DMS153 treated with DMSO at 0.1 percent for 48 hours (cell line): ENCODE measurements at regions not wholly inside any gene's neighbourhood (a gene's known extent, or its start where the extent isn't known, plus 50 kb on each side); places are given as distances from the start of the nearest gene placed in this dataset.
"Not testable (repeated sequence)": the region's sequence is repeated elsewhere in the genome, so short reads cannot be mapped to it uniquely, and the experiment has no call there.

Experiments
- DNase-seq: peaks from one replicate; lab custom pipeline; 2025; ENCODE audit not compliant: unreplicated experiment; lab: John Stamatoyannopoulos, UW

DNA sequence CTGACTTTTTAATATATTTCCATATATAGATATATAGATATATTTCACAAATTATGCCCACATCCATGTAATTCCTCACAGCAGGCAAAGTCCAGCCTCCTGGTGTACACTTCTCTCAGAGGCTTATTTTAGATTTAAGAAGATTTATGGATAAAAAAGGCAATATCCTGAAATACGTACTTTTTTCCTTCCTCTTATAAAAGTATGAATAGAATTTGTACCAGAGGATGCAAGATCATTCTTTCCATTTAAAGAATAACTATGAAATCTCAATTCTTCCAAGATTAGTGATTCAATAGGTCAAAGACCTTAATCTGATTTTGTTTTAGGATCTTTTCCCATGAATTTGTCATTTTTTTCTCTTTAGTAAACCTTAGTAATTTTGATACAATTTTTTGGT is 597.9 kb upstream of the TBL1XR1 start:
- no peak for DNase-seq

DNA sequence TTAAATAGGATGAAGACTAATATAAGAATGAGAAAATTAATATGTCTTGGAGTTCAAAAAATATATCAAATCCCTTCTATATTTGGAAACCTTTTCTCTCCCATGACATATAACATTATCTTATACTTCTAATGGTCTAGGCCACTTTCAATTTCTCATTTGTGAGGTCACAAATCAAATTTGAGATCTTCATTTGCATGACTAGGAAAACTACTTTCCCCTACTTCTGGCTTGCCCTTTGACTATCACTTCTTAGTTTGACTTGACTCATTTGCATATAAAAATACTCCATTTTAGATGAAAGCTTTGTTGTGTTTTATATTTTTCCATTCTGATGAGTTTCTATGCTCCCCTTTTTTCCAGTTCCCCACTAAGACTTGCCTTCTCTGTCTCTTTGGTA is 598.6 kb upstream of the TBL1XR1 start:
- DNase-seq: no peak

DNA sequence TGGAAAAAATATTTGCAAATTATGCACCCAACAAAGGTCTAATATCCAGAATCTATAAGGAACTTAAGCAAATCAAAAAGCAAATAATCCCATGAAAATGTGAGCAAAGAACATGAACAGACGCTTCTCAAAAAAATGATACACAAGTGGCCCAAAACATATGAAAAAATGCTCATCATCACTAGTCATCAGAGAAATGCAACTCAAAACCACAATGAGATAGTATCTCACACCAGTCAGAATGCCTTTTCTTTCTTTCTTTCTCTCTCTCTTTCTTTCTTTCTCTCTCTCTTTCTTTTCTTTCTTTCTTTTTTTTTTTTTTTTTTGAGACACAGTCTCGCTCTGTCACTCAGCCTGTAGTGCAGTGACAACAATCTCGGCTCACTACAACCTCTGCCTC is 602.9 kb upstream of the TBL1XR1 start:
- not testable (repeated sequence) for DNase-seq

DNA sequence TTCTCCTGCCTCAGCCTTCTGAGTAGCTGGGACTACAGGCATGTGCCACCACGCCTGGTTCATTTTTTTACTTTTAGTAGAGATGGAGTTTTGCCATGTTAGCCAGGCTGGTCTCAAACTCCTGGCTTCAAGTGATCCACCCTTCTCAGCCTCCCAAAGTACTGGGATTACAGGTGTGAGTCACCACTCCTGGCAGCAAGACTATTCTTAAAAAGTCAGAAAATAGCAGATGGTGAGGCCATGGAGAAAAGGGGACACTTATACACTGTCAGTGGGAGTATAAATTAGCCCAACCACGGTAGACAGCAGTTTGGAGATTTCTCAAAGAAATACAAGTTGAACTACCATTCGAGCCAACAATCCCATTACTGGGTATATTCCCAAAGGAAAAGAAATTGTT is 603.3 kb upstream of the TBL1XR1 start:
- DNase-seq: no peak

DNA sequence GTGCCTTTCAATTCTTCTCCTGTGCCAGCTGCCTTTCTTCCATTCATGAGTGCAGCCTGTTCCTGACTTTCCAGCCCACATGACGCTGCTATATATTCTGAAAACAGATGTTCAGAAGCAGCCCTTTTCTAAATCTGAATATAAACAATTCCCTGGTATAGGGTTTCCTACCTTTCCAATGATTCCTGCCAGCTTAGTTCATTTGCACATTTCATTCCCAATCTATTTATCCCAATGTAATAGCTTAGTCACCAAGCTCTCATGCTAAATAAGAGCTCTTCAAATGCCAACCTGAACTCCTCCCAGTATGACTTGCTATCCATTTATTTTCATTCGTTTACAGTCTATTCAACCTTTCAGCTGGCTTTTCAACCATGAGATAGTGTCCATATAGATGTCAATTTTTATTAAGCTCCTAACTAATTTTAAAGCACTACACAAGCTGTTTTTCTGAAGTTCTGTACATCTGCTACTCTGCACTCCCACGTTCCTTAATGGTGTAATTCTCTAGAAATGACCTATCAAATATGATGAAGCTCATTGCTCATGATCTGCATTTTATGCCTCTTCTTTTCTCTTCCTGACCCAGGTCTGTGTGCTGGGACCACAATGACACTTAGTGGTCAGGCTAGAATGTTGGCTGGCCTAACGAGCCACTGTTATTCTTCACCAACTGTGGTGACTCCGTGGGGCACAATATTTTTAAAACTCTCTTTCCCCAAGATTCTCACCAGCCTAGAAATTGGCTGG is 605.0 kb upstream of the TBL1XR1 start:
- peak; percentile 68 for DNase-seq

DNA sequence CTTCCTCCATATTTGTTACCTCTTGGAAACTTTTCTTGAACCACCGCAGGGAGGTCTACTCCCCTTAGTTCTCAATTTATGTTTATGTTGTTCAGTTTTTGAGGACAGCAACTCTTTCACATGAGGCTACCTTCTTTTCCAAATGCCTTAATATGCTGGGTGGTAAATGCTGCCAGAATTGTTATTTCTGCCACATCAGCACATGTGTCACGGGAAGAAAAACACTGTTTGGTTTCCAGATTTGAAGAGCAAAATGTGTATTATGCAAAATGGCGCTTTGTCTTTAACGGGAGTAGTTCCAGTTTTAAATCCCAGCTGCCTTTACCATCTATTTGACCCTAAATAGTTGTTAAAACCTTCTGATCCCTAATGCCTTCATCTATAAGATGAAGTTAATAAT is 606.2 kb upstream of the TBL1XR1 start:
- no peak for DNase-seq

DNA sequence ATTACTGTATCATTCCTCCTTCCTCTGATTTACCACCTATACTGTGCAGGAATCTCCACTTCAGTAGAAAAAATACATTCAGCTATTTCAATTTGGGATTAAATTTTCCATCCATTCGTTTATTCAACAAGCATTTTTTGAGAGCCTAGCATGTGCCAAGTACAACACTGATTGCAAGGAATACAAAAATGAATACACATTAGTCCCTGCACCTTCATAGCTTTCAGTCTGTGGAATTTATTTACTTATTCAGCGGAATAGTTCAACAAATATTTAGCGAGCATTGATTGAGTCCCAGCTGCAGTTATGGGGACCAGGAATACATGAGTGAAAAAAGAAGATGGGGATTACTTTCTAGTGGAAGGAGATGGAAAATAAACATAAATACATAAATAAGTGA is 606.8 kb upstream of the TBL1XR1 start:
- DNase-seq: no peak

DNA sequence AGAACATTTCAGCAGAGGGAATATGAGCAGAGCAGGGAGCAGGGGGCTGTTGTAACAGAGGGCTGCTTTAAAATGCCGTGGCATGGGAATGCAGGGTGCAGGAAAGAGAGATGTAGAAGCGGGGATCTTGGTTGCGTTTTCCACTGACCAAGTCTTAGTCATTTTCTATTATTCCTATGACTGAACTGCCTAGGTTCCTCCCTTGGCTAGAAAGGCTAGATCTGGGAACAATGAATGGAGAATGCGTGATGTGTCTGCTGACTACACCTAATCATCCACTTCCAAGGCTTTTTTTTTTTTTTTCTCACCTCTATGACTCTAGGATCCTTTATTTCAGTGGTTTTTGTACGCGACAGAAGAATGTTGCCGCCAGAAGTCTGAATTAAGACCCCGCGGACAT is 607.4 kb upstream of the TBL1XR1 start:
- no peak for DNase-seq

DNA sequence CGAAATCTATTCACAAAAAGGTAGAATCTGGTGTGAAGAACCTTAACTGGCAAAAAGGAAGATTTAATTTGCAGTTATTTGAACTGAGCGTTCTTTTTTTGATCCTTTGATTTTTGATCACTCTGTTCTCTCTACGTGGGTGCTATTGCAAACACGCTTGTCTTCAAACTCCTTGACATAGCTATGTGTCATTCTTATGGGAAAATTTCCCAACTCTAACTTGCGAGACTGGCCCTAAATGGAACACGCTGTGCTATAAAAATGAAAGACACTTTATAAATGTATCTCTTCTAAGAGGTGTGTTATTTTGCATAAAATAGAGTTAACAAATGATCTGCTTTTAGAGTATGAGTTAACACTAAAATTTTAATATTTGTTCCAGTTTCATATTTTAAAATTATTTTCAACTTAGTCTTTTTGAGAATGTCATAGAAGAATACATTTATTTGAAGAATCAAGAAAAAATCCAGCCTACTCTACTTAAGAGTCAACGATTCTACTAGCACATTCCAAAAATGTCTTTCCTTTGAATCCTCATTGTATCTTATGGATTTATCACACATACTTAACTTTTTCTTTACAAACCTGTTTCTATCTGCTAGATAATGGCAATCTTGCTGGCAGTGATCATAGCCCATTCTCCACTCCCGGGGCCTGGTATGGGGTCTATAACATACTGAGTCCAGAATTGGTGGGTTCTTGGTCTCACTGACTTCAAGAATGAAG is 610.0 kb upstream of the TBL1XR1 start:
- DNase-seq: no peak

DNA sequence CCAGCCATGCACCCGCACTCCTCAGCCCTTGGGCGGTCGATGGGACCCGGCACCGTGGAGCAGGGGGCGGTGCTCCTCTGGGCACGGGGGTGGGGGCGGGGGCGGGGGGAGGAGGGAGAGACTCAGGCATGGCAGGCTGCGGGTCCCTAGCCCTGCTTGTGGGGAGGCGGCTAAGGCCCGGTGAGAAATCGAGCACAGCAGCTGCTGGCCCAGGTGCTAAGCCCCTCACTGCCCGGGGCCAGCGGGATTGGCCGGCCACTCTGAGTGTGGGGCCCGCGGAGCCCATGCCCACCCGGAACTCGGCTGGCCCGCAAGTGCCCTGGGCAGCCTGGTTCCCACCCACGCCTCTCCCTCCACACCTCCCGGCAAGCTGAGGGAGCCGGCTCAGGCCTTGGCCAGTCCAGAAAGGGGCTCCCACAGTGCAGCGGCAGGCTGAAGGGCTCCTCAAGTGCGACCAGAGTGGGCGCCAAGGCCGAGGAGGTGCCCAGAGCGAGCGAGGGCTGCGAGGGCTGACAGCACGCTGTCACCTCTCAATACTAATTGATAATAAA is 611.7 kb upstream of the TBL1XR1 start:
- not testable (repeated sequence) for DNase-seq

DNA sequence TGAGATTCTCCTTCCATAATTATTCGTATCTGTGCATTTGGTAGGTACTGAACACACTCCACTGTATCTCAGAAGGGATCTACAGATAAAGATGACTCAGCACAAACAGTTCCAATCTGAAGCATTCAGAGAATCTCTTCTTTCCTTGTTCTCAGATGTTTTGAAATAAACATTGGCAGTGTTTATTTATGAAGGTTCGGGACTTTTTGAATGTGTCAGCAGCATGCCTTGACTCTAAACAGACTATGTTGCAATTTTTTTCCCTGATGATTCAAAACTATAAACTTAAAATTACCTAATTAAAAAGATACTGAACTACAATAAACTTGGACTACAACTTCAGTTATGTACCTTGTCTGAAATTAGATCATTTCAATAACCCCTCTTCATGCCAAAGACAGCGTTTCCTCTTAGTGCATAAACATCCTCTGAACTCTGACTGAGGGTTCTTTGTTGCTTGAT is 612.9 kb upstream of the TBL1XR1 start:
- no peak for DNase-seq

DNA sequence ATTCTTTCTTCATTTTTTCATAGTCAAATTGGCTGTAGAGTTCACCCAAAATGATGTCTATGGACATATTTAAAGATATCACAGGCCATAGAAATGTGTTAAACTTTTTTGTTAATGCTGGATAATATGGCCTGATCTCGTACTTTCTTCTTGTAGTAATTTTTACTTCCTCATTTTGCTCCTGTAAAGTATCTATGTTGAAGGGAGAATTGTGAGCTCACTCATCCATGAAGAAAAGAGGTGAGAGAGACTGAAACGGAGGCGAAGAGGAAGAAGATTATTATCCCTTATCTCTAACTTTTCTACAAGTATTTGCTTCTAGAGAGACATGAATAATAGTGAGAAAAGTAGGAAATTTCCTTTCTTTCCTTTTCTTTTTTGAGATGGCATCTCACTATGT is 613.8 kb upstream of the TBL1XR1 start:
- DNase-seq: no peak

DNA sequence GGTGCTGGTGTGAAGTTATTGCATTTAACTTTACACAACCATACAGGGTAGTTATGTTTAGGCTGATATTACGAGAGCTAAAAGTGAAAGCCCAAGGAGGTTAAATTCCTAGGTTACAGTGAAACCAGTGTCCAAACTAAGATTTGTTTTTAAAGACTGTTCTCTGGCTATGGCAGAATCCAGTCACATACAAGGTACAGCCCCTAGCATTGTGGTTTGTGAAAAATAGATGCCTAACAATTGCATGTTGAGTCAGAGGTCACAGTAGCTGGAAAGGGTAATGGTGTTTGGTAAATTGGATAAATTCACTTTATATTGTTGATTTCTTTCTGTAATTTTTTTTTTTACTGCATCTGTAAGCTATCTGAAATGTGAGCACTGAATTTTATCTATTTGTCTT is 614.6 kb upstream of the TBL1XR1 start:
- no peak for DNase-seq

DNA sequence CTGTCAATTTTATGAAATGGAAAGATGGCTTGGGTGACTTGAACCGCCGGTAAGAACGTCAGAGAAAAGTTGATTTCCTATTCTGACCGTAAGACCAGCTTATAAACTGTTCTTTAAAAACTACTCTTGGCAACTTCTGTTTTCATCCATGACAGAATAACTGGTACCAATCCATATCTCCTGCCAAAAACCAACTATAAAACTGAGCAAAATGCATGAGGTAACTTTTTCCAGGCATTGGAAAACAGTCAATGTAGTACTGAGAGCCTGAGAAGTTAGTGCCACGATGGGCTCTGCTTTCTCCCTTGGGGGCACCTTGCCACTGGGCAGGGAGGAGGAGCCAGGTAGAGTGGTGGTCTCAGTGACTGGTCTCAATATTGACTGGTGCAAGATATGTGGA is 615.2 kb upstream of the TBL1XR1 start:
- no peak for DNase-seq

DNA sequence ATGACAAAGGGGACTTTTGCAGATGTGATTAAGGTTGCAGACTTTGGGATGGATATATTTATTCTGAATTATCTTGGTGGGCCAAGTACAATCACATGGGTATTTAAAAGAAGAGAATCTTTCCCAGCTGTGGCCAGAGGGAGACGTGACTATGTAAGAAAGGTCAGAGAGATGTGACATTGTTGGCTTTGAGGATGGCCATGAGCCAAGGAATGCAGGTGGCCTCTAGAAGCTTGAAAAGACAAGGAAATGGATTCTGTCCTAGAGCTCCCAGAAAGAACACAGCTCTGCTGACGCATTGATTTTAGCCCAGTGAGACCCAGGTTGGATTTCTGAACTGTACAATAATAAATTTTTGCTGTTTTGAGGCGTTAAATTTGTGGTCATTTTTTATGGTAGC is 616.0 kb upstream of the TBL1XR1 start:
- no peak for DNase-seq

DNA sequence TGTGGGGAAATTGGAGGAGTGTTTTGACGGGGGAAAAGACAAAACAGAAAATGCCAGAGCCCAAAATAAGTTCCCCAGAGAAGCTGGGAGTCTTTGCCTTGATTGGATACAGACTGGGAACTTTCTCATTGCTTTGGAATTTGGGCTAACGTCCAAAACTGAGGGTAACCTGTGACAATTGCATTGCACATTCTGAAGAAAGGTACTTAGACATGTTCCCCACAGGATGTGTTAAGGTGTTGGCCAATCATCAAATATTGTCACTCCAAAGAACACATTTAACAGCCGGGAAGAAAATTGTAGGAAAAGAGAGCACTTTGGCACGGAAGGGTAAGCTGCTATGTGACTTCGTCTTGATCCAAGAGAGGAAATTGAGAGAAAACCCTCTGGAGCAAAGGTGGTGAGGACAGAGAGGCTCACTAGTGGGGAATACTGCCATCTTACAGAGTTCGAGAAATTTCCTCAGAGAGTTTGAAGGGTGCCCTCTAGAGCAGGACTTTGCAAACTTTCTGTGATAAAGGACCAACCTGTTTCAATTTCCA is 619.5 kb upstream of the TBL1XR1 start:
- DNase-seq: no peak

DNA sequence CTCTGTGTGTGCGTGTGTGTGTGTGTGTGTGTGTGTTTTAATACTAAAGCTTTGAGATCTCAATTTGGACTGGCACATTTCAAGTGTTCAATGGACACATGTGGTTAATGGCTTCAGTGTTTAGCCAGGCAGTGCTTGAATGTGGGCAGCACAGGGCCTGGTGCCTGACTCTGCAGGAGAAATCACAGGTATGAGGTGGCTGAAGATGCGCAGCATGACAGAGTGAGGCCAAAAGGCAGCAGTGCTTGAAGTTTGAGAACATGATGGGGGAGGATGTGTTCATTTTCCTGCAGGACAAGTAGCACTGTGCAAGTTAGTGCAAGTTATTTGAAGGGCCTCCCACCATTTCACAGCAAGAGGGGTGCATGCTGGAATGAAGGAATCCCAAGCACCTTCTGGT is 620.5 kb upstream of the TBL1XR1 start:
- no peak for DNase-seq

DNA sequence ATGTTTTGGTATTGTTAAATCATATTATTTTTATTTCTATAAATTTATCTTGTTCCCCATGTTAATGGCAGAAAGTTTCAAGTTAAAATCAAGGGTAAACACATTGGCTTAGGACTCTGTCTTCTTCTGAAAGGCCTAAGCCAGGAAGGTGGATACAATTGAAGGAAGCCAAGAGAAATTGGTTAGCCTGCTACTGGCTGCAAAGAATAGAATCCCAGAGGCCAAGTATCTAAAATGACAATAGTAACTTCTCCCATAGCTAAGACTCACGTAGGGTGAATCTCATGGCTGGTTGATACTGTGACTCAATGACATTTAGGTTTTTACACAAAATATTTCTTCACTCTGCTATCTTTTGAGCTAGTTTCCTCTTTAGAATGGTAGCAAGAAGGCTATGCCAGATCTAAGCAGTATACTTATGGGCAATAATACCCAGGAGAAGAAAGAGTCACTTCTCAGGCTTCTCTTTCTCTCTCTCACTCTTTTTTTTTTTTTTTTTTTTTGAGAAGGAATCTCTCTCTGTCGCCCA is 621.5 kb upstream of the TBL1XR1 start:
- DNase-seq: no peak

DNA sequence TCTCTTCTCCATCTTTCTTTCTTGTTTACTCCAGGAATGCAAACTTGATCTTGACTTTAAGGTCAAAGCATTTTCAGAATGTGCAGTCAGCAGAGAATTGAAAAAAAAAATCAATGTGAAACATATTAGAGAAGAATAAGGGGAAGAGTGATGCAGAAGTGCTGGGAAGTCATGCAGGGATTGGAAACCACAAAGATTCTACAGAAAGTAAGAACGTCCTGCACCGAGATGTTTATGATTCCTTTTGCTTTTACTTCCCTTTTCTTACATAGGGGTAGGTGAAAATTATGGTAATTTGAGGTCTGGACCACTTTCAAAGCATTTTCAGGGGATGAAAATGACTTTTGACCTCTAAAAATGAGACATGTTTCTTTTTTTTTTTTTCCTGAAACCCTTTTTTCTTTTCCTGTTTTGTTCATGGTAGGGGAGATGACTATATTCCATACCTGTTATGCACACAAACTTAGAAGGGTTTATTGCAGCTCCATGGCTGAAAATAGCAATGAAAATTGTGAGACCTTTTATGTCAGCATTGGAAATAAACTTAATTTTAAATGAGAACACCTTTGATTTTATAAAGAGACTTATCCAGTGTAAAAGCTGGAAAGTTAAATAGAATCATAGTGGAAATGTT is 623.5 kb upstream of the TBL1XR1 start:
- no peak for DNase-seq

DNA sequence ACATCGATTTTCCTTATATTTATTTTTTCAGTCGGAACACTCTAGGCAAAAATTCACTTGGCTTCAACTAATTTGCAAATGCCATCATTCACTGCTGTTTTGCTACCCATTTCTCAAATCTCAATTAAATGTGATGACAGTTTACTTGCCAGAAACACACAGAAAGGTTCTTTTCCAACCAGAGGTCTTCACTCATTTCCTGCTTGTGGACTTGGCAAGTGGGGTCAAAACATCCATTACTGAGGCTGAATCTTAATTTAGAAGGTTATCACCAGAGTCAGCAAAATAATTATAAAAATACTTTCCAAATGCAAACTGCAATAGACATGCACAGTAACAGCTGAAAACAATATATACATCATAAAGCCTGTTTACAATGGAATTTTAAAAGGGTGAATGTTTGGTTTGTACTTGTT is 625.4 kb upstream of the TBL1XR1 start:
- no peak for DNase-seq

DNA sequence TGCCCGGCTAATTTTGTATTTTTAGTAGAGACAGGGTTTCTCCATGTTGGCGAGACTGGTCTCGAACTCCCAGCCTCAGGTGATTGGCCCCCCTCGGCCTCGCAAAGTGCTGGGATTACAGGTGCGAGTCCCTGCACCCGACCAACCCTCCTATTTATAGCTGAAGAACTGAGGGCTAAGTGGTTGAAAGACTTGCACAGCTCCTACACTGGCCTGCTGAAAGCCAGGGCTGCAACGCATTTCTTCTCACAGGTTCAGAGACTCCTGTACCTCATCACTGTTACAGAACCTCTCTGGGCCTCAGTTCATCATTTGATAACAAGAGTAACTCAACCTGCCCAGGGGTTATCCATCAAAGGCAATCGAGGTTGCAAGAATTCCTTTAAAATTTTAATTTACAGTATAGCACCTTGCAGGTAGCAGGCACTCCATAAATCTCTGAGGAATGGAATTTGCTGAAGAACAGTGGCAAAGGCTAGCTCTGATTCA is 626.5 kb upstream of the TBL1XR1 start:
- DNase-seq: no peak
